ENCODE measurements at regions not wholly inside any gene's neighbourhood (a gene's known extent, or its start where the extent isn't known, plus 50 kb on each side); places are given as distances from the start of the nearest gene placed in this dataset.
"Not testable (repeated sequence)": the region's sequence is repeated elsewhere in the genome, so short reads cannot be mapped to it uniquely, and the experiment has no call there.

GRCh38 chr1:221520250-221520649 is 221.6 kb downstream of the DUSP10 start:
- no peak overlapping the region for H3K4me3 ChIP-seq (ENCODE audit: low read depth, low read length)
- DNase-seq (ENCODE audit: low read depth), result no peak
- TF ChIP-seq, protein P1, sequence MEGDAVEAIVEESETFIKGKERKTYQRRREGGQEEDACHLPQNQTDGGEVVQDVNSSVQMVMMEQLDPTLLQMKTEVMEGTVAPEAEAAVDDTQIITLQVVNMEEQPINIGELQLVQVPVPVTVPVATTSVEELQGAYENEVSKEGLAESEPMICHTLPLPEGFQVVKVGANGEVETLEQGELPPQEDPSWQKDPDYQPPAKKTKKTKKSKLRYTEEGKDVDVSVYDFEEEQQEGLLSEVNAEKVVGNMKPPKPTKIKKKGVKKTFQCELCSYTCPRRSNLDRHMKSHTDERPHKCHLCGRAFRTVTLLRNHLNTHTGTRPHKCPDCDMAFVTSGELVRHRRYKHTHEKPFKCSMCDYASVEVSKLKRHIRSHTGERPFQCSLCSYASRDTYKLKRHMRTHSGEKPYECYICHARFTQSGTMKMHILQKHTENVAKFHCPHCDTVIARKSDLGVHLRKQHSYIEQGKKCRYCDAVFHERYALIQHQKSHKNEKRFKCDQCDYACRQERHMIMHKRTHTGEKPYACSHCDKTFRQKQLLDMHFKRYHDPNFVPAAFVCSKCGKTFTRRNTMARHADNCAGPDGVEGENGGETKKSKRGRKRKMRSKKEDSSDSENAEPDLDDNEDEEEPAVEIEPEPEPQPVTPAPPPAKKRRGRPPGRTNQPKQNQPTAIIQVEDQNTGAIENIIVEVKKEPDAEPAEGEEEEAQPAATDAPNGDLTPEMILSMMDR (IDR thresholded peaks at IDR 0.05; ENCODE audit: insufficient read depth, low read depth, low read length), result no peak

DNA sequence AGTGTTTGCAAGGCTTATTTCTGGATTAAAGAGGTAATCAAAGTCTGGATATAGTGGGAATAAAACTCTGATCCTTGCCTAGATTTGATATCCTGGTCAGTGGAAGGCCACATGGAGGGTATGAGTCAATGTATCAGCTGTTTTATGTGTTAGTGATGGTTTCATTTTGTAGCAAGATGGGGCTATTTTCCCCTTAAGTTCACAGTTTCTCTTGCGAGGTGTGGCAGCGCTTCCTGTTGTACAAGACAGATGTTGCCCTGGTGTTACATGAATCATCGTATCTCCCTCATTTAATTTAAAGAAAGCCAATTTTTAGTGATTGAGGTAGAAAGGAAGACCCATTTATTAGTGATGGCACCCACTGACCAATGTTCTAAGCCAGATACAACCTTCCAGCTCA is 220.2 kb downstream of the DUSP10 start:
- no peak for DNase-seq (ENCODE audit: low read depth)
- TF ChIP-seq, protein P1 (IDR thresholded peaks at IDR 0.05; ENCODE audit: insufficient read depth, low read depth, low read length), result no peak
- no peak overlapping the region for H3K4me3 ChIP-seq (ENCODE audit: low read depth, low read length)

GRCh38 chr1:221522529-221522940 is 219.4 kb downstream of the DUSP10 start:
- H3K4me3 ChIP-seq (ENCODE audit: low read depth, low read length), result no peak overlapping the region
- peak; percentile 41 for DNase-seq (ENCODE audit: low read depth)
- TF ChIP-seq, protein P1 (IDR thresholded peaks at IDR 0.05; ENCODE audit: insufficient read depth, low read depth, low read length), result no peak

GRCh38 chr1:221525749-221526148 is 216.1 kb downstream of the DUSP10 start:
- no peak overlapping the region for H3K4me3 ChIP-seq (ENCODE audit: low read depth, low read length)
- TF ChIP-seq, protein P1 (IDR thresholded peaks at IDR 0.05; ENCODE audit: insufficient read depth, low read depth, low read length), result no peak
- DNase-seq (ENCODE audit: low read depth), result no peak

GRCh38 chr1:221527302-221527701 is 214.6 kb downstream of the DUSP10 start:
- no peak for DNase-seq (ENCODE audit: low read depth)
- TF ChIP-seq, protein P1 (IDR thresholded peaks at IDR 0.05; ENCODE audit: insufficient read depth, low read depth, low read length), result no peak
- no peak overlapping the region for H3K4me3 ChIP-seq (ENCODE audit: low read depth, low read length)

DNA sequence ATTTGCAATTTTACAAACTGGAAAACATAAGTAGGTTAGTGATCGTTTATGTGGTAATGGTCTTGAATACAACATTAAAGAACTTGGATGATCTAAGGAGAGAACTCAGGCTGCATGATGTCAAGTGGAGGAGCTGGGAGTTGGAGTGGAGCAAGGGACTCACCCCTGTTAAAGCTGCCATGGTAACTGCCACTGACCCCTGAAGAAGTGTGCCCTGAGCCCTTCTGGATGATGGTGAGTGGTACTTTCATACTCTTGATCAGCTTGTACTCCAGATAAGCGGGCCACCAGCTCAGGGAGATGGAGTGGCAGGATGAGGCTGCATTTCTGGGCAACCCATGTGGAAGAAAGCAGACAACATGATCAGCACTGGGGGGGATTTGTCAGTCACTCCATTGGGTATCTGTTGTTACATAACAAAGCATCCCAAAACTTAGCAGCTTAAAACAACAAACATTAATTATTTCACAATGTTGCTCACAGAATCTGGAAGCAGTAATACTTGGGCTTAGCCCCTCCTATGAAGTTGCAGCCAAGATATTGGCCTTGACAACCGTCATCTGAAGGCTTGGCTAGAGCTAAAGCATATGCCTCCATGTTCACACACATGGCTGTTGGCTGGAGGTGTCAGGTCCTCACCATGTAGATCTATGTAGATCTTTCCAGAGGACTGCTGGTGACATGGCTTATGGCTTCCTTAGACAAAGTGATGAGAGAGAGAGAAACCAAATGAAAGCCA is 213.8 kb downstream of the DUSP10 start:
- DNase-seq (ENCODE audit: low read depth), result no peak
- no peak overlapping the region for H3K4me3 ChIP-seq (ENCODE audit: low read depth, low read length)
- TF ChIP-seq, protein P1 (IDR thresholded peaks at IDR 0.05; ENCODE audit: insufficient read depth, low read depth, low read length), result no peak

DNA sequence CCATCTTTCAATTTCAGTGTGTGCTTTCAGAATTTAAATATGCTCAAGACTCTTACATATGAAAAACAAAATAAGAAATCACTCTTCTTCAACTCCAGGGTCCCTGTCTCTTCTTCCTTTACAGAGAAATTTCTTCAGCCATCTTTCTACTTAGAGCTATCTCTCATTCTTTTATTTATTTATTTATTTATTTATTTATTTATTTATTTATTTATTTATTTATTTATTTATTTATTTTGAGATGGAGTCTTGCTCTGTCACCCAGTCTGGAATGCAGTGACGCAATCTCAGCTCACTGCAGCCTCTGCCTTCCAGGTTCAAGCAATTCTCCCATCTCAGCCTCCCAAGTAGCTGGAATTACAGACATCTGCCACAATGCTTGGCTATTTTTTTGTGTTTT is 211.7 kb downstream of the DUSP10 start:
- not testable (repeated sequence) for H3K4me3 ChIP-seq (ENCODE audit: low read depth, low read length); DNase-seq (ENCODE audit: low read depth)
